ENCODE measurements at regions not wholly inside any gene's neighbourhood (a gene's known extent, or its start where the extent isn't known, plus 50 kb on each side); places are given as distances from the start of the nearest gene placed in this dataset.
A peak's percentile ranks its signal among the peaks of the same experiment; 100 is the strongest.

DNA sequence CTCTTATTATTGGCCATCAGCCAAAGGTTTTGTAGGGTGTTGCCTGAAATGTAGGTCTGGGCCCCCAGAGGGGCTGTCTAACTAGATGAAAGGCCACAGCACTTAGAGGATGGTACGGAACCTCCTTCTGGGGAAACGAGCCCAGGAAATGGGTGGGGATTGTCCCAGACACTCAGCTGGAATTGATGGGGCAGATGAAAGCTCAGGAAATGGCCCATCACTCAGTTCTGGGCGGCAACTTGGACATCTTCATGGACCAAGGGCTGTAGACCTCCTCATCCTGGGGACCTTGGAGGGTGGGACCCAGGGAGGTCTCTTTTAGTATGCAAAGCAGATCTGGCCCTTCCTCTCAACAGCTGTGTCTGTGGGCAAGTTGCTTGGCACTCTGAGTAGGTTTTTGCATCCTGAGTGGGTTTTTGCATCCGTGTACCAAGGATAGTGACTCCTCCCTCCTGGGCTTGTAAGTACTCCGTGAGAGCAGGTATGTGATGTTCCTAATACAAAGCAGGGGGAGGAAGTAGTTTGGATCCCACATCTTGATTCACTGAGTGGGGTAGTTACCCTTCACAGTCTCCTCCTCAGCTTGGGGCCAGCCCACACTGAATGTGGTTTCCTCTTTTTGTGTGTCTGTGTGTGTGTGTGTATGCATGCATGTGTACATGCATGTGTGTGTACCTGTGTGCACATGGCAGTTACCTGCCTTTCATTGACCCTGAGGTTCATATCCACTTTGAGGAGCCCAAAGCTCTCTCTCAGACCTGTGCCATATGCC lies 292.0 kb downstream of the RPLP1 start:
- WGBS (ENCODE audit: insufficient coverage), result 41% methylated on average over 2 of the region's 5 CpGs
- Histone ChIP-seq H3K4me3 (ENCODE audit: low read length) (no peak overlapping the region), H3K9me3 (replicated peaks; ENCODE audit: control insufficient read depth, low read depth, low read length) (peaks cover 4% of the 10 kb centered on the region), H3K4me1 (ENCODE audit: control insufficient read depth, insufficient read depth, low read length) (peaks cover 22% of the 10 kb centered on the region), H3K27ac (ENCODE audit: low read length) (no peak overlapping the region), H3K36me3 (ENCODE audit: control insufficient read depth, insufficient read depth, low read length) (no peaks in the 10 kb centered on the region), H3K27me3 (ENCODE audit: control insufficient read depth, insufficient read depth, low read length) (peaks cover 21% of the 10 kb centered on the region)
- no peak for DNase-seq

DNA sequence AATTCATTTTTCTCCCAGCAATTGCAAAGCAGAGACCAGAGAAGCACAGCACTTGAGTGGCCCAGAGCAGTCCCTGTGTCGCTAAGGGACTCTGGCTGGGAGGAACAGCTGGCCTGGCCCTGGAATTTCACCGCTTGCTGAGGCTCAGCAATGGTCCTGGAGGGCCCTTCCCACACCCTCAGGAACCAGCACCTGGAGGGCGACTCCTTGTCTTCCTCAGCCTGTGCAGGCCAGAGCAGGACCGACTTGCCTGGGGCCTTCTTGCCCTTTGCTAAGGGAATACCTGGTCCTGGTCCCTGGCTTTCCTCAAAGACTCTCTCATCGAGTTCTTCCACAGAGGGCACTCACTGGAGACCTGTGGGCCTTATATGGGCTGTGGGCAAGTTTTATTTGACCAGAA lies 294.6 kb downstream of the RPLP1 start:
- no peak overlapping the region for H3K27ac ChIP-seq (ENCODE audit: low read length)
- H3K4me3 ChIP-seq (ENCODE audit: low read length), result no peak overlapping the region
- 56% methylated on average over 4 of the region's 5 CpGs for WGBS (ENCODE audit: insufficient coverage)
- no peak for DNase-seq
- H3K9me3 ChIP-seq (replicated peaks; ENCODE audit: control insufficient read depth, low read depth, low read length), result peaks cover 5% of the 10 kb centered on the region
- peaks cover 20% of the 10 kb centered on the region for H3K4me1 ChIP-seq (ENCODE audit: control insufficient read depth, insufficient read depth, low read length)
- H3K27me3 ChIP-seq (ENCODE audit: control insufficient read depth, insufficient read depth, low read length), result peaks cover 20% of the 10 kb centered on the region
- no peaks in the 10 kb centered on the region for H3K36me3 ChIP-seq (ENCODE audit: control insufficient read depth, insufficient read depth, low read length)

DNA sequence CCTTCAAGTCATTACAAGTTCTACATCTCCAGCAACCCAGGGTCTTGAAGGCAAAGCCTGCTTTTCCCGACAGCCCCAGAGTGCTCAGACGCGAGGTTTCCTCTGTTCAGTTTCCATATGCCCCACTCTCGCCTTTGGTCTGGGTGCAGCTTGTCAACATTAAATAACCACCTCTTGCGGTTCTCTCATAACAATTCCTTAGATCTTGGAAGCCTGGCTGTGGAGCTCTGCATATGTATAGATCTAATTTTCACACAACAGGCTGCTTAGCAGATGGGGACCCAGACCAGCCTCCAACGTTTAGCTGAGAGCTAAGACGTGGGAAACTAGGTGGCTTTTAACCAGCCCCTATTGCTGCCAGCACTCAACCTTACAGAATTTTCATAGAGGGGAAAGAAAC lies 295.5 kb downstream of the RPLP1 start:
- H3K4me3 ChIP-seq (ENCODE audit: low read length), result no peak overlapping the region
- H3K27me3 ChIP-seq (ENCODE audit: control insufficient read depth, insufficient read depth, low read length), result peaks cover 16% of the 10 kb centered on the region
- no peak overlapping the region for H3K27ac ChIP-seq (ENCODE audit: low read length)
- no CpG with 5 or more reads among the region's 7 CpGs for WGBS (ENCODE audit: insufficient coverage)
- DNase-seq, result no peak
- peaks cover 5% of the 10 kb centered on the region for H3K9me3 ChIP-seq (replicated peaks; ENCODE audit: control insufficient read depth, low read depth, low read length)
- H3K36me3 ChIP-seq (ENCODE audit: control insufficient read depth, insufficient read depth, low read length), result no peaks in the 10 kb centered on the region
- H3K4me1 ChIP-seq (ENCODE audit: control insufficient read depth, insufficient read depth, low read length), result peaks cover 12% of the 10 kb centered on the region

DNA sequence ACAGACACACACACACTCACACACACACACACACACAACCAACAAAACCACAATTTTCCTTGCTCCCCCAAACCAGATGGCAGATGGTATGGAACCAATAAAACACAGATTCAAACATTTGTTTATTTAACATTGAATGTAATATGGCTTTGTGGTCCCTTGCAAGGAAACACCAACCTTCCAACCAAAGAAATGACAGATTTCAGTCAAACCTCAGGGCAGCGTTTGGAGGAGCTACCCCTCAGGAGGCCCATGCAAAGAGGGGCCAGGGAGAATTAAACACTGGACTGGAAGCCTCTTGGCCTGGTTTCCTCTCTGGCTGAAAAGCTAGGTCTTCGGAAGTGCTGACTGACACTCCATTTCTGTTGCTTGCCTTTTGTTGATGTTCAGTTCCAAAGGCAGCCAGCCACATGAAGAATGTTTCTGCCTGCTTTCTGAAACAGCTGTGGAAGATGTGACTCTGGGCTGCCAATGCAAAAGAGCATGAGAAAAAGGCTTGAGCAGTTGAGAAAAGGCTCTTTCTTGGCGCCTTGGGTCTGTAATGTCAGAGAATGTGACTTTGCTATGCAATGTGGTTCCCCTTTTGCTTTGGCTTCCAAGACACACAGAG lies 296.1 kb downstream of the RPLP1 start:
- Histone ChIP-seq H3K9me3 (replicated peaks; ENCODE audit: control insufficient read depth, low read depth, low read length) (peaks cover 5% of the 10 kb centered on the region), H3K36me3 (ENCODE audit: control insufficient read depth, insufficient read depth, low read length) (no peaks in the 10 kb centered on the region), H3K27ac (ENCODE audit: low read length) (no peak overlapping the region), H3K4me3 (ENCODE audit: low read length) (no peak overlapping the region), H3K27me3 (ENCODE audit: control insufficient read depth, insufficient read depth, low read length) (peaks cover 15% of the 10 kb centered on the region), H3K4me1 (ENCODE audit: control insufficient read depth, insufficient read depth, low read length) (peaks cover 12% of the 10 kb centered on the region)
- 0% methylated on average over 2 of the region's 3 CpGs for WGBS (ENCODE audit: insufficient coverage)
- peak; percentile 59 for DNase-seq

DNA sequence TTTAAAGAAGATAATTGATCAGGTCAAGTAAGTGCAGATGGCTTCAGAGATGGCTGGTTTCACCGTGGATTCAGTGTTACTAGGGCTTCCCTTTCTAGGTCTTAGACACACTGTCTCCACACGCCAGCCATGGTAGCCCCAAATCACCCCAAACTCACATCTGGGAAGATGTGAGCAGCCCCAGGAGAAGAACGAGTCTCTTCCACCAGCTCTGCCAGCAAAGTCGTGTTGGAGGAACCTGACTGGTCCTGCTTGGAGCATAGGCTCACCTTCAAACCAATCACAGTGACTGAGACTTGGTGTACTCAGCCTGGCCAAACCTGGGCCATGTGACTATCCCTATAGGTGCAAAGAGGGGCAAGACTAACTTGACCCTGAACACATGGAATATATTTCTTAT lies 296.7 kb downstream of the RPLP1 start:
- no peaks in the 10 kb centered on the region for H3K36me3 ChIP-seq (ENCODE audit: control insufficient read depth, insufficient read depth, low read length)
- WGBS (ENCODE audit: insufficient coverage), result 88% methylated on average over 2 of the region's 4 CpGs
- peaks cover 12% of the 10 kb centered on the region for H3K4me1 ChIP-seq (ENCODE audit: control insufficient read depth, insufficient read depth, low read length)
- no peak overlapping the region for H3K4me3 ChIP-seq (ENCODE audit: low read length)
- H3K9me3 ChIP-seq (replicated peaks; ENCODE audit: control insufficient read depth, low read depth, low read length), result peaks cover 5% of the 10 kb centered on the region
- peaks cover 12% of the 10 kb centered on the region for H3K27me3 ChIP-seq (ENCODE audit: control insufficient read depth, insufficient read depth, low read length)
- no peak overlapping the region for H3K27ac ChIP-seq (ENCODE audit: low read length)
- DNase-seq, result no peak

DNA sequence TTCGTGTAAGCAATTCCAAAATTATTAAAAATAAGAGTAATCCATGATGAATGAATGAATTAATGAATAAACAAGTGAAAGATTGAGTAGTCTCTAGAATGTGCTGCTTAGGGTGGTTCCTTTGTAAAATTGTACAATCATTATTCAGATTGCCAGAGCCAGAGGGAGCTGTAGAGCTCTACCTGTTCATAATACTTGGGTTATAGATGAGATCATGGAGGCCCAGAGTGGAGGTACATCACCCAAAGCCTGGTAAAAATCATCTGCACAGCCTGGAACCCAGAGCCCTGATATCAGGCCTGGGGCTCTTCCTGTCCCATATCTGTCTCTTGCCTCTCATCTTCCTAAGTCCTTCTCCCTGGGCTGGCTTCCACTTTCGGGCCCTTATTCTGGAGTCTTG lies 297.2 kb downstream of the RPLP1 start:
- H3K4me3 ChIP-seq (ENCODE audit: low read length), result no peak overlapping the region
- H3K9me3 ChIP-seq (replicated peaks; ENCODE audit: control insufficient read depth, low read depth, low read length), result peaks cover 5% of the 10 kb centered on the region
- H3K4me1 ChIP-seq (ENCODE audit: control insufficient read depth, insufficient read depth, low read length), result peaks cover 12% of the 10 kb centered on the region
- peaks cover 8% of the 10 kb centered on the region for H3K27me3 ChIP-seq (ENCODE audit: control insufficient read depth, insufficient read depth, low read length)
- no peak for DNase-seq
- no peaks in the 10 kb centered on the region for H3K36me3 ChIP-seq (ENCODE audit: control insufficient read depth, insufficient read depth, low read length)
- no peak overlapping the region for H3K27ac ChIP-seq (ENCODE audit: low read length)
- no CpG with 5 or more reads among the region's 2 CpGs for WGBS (ENCODE audit: insufficient coverage)

DNA sequence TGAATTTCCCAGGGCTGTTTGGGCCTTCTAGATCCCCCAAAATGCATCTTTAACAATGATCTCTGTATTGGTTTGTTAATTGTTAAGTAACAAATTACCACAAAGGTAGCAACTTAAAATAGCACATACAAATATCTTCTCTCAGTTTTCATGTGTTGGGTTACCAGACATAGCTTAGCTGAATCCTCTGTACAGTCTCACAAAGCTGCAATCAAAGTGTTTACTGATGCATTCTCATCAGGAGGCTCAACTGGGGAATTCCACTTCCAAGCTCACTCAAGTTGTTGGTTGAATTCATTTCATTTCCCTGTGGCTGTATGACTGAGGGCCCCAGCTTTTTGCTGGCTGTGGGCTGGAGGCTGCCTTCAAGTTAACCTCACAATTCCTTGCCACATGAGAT lies 297.6 kb downstream of the RPLP1 start:
- Histone ChIP-seq H3K27ac (ENCODE audit: low read length) (no peak overlapping the region), H3K4me3 (ENCODE audit: low read length) (no peak overlapping the region), H3K4me1 (ENCODE audit: control insufficient read depth, insufficient read depth, low read length) (peaks cover 12% of the 10 kb centered on the region), H3K9me3 (replicated peaks; ENCODE audit: control insufficient read depth, low read depth, low read length) (peaks cover 5% of the 10 kb centered on the region), H3K36me3 (ENCODE audit: control insufficient read depth, insufficient read depth, low read length) (no peaks in the 10 kb centered on the region), H3K27me3 (ENCODE audit: control insufficient read depth, insufficient read depth, low read length) (peaks cover 8% of the 10 kb centered on the region)
- no peak for DNase-seq

DNA sequence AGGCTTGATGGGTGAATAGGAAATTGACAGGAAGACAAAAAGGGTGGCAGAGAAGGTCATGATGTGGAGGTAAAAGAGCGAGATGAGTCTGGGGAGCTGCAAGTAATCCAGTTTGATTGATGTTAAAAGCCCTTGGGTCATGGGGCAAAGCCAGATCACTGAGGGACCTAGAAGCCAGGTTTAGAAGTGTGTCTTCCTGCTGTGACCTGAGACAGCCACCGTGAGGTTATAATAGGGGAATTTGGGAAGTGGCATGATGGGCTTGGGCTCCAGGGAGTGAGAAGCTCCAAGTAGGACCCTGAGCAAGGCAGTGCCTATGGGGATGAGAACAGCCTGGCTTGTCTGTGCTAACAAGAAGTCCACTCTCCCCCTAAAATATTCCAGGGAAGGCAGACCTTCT lies 298.5 kb downstream of the RPLP1 start:
- no peak overlapping the region for H3K27ac ChIP-seq (ENCODE audit: low read length)
- peaks cover 12% of the 10 kb centered on the region for H3K4me1 ChIP-seq (ENCODE audit: control insufficient read depth, insufficient read depth, low read length)
- peaks cover 2% of the 10 kb centered on the region for H3K27me3 ChIP-seq (ENCODE audit: control insufficient read depth, insufficient read depth, low read length)
- H3K9me3 ChIP-seq (replicated peaks; ENCODE audit: control insufficient read depth, low read depth, low read length), result peaks cover 5% of the 10 kb centered on the region
- no peak overlapping the region for H3K4me3 ChIP-seq (ENCODE audit: low read length)
- 50% methylated on average over 2 of the region's 2 CpGs for WGBS (ENCODE audit: insufficient coverage)
- no peak for DNase-seq
- H3K36me3 ChIP-seq (ENCODE audit: control insufficient read depth, insufficient read depth, low read length), result no peaks in the 10 kb centered on the region

DNA sequence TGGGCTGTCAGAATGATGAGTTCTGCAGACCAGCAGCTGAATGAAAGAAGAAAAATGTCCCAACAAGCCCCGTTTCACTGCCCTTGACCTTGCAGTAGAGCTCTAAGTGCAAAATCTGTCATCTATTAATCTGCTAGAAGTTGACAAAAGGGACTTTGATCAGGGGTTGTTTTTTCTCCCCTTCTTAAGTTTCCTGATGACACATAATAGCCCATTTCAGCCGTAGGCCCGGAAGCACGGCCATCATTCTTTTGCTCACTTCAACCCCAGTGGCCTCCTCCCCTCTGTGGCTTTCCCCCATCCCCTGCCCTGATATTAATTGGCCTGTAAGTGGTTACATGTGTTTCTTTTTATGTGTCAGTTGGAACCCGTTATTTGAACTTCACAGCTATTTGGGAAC lies 298.9 kb downstream of the RPLP1 start:
- Histone ChIP-seq H3K27me3 (ENCODE audit: control insufficient read depth, insufficient read depth, low read length) (no peaks in the 10 kb centered on the region), H3K27ac (ENCODE audit: low read length) (no peak overlapping the region), H3K4me1 (ENCODE audit: control insufficient read depth, insufficient read depth, low read length) (peaks cover 12% of the 10 kb centered on the region), H3K4me3 (ENCODE audit: low read length) (no peak overlapping the region), H3K36me3 (ENCODE audit: control insufficient read depth, insufficient read depth, low read length) (no peaks in the 10 kb centered on the region), H3K9me3 (replicated peaks; ENCODE audit: control insufficient read depth, low read depth, low read length) (peaks cover 5% of the 10 kb centered on the region)
- 50% methylated on average over 2 of the region's 5 CpGs for WGBS (ENCODE audit: insufficient coverage)
- DNase-seq, result no peak

DNA sequence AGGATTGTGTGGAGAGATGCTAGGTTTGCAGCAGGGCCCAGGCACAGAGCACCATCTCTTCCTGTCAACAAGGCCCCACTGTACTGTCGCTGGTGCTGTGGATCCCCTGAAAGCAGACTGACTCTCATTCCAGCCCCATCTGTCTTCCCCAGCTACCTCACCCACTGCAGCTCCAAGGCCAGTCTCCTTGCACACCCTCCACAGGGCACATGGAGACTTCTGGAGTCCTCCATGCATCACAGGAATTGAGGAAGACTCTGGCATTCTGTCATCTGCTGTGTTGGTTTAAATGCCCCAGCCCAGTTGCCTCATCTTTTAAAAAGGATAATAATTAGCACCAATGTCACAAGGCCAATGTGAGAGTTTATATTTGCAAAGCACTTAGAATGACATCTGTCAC lies 301.2 kb downstream of the RPLP1 start:
- peaks cover 5% of the 10 kb centered on the region for H3K4me1 ChIP-seq (ENCODE audit: control insufficient read depth, insufficient read depth, low read length)
- no peak overlapping the region for H3K27ac ChIP-seq (ENCODE audit: low read length)
- peaks cover 5% of the 10 kb centered on the region for H3K9me3 ChIP-seq (replicated peaks; ENCODE audit: control insufficient read depth, low read depth, low read length)
- WGBS (ENCODE audit: insufficient coverage), result 100% methylated on average over 1 of the region's 1 CpG
- H3K4me3 ChIP-seq (ENCODE audit: low read length), result no peak overlapping the region
- no peak for DNase-seq
- no peaks in the 10 kb centered on the region for H3K36me3 ChIP-seq (ENCODE audit: control insufficient read depth, insufficient read depth, low read length)
- H3K27me3 ChIP-seq (ENCODE audit: control insufficient read depth, insufficient read depth, low read length), result no peaks in the 10 kb centered on the region
